SK-N-SH (cell line): ENCODE measurements at regions not wholly inside any gene's neighbourhood (a gene's known extent, or its start where the extent isn't known, plus 50 kb on each side); places are given as distances from the start of the nearest gene placed in this dataset.

ENCODE experiments used
- CTCF ChIA-PET: fragments of 300-600, 350-600 bp; formaldehyde crosslinking; extraction: SDS; loops from one replicate; lab custom pipeline; 2021; lab: Yijun Ruan, JAX
- POLR2A ChIA-PET: fragments of 350-600 bp; sonication (Branson Sonifier 250); formaldehyde crosslinking; extraction: SDS; loops from one replicate; lab custom pipeline; 2020; ENCODE audit warnings: antibody characterized with exemption, inconsistent platforms; lab: Yijun Ruan, JAX
- DNase-seq: peaks from one replicate; pipeline ENCODE4 v3.0.0; 2012
- H2AFZ ChIP-seq: fragments of 200-600 bp; sonication (generic); 2 replicates; pipeline ENCODE4 v1.8.1; 2016; ENCODE audit warnings: antibody characterized with exemption, mild to moderate bottlenecking, low read depth
- H3F3A ChIP-seq: fragments of 200-600 bp; sonication (generic); replicated peaks from 2 replicates; pipeline ENCODE3; 2016; ENCODE audit warnings: antibody characterized with exemption, mild to moderate bottlenecking; ENCODE audit not compliant: insufficient read depth
- H3K27ac ChIP-seq, 2 experiments: fragments of 200-500 bp in 1 of 2; fragments of 200-600 bp in 1 of 2; sonication (Bioruptor generic) in 1 of 2; sonication (generic), shearing (Covaris generic) in 1 of 2; 2 replicates each; pipeline versions ENCODE4 v1.5.1 to v1.6.1; 2014 to 2016; ENCODE audit warnings: low read depth in 2 of 2, inconsistent platforms in 1 of 2, low read length in 1 of 2, mild to moderate bottlenecking in 1 of 2, mixed read lengths in 1 of 2
- H3K27me3 ChIP-seq: fragments of 200-600 bp; sonication (generic), shearing (Covaris generic); 2 replicates; pipeline ENCODE4 v1.6.1; 2016; ENCODE audit warnings: mixed run types; ENCODE audit not compliant: insufficient read depth
- H3K36me3 ChIP-seq, 2 experiments: fragments of 200-500 bp in 1 of 2; fragments of 200-600 bp in 1 of 2; sonication (Bioruptor generic) in 1 of 2; sonication (generic) in 1 of 2; replicated peaks in 1 of 2; 2 replicates each; pipeline versions ENCODE3 to v1.5.1; 2014 to 2016; ENCODE audit warnings: low read length in 1 of 2, mild to moderate bottlenecking in 1 of 2; ENCODE audit not compliant: insufficient read depth in 2 of 2, control insufficient read depth in 1 of 2
- H3K4me1 ChIP-seq, 2 experiments: fragments of 200-500 bp in 1 of 2; fragments of 200-600 bp in 1 of 2; sonication (Bioruptor generic) in 1 of 2; sonication (generic), shearing (Covaris generic) in 1 of 2; 2 replicates each; pipeline versions ENCODE4 v1.5.1 to v1.6.1; 2014 to 2016; ENCODE audit warnings: low read depth in 1 of 2, low read length in 1 of 2, mixed run types in 1 of 2; ENCODE audit not compliant: insufficient read depth in 2 of 2, control insufficient read depth in 1 of 2
- H3K4me2 ChIP-seq: fragments of 200-600 bp; sonication (generic), shearing (Covaris generic); 2 replicates; pipeline ENCODE4 v1.6.1; 2017; ENCODE audit warnings: mixed run types
- H3K4me3 ChIP-seq, 2 experiments: fragments of 200-500 bp in 1 of 2; fragments of 200-600 bp in 1 of 2; sonication (Bioruptor generic) in 1 of 2; sonication (generic), shearing (Covaris generic) in 1 of 2; 2 replicates each; pipeline versions ENCODE4 v1.5.1 to v1.8.1; 2014 to 2016; ENCODE audit warnings: low read depth in 2 of 2, inconsistent platforms in 1 of 2, low read length in 1 of 2, mild to moderate bottlenecking in 1 of 2, mixed read lengths in 1 of 2, moderate library complexity in 1 of 2
- H3K79me2 ChIP-seq: fragments of 200-600 bp; sonication (generic); 2 replicates; pipeline ENCODE4 v1.8.1; 2017; ENCODE audit warnings: mild to moderate bottlenecking; ENCODE audit not compliant: insufficient read depth
- H3K9ac ChIP-seq: fragments of 200-600 bp; sonication (generic); 2 replicates; pipeline ENCODE4 v1.6.1; 2017; ENCODE audit warnings: mixed run types
- H3K9me2 ChIP-seq: fragments of 200-600 bp; sonication (generic); 2 replicates; pipeline ENCODE4 v1.6.1; 2017; ENCODE audit warnings: mixed run types
- H3K9me3 ChIP-seq: fragments of 200-600 bp; sonication (generic); 2 replicates; pipeline ENCODE4 v1.6.1; 2017; ENCODE audit warnings: mixed run types, mild to moderate bottlenecking, moderate library complexity
- H4K20me1 ChIP-seq: fragments of 200-600 bp; sonication (generic); 2 replicates; pipeline ENCODE4 v1.6.1; 2017; ENCODE audit warnings: mild to moderate bottlenecking, mixed run types; ENCODE audit not compliant: insufficient read depth
- CHD2 ChIP-seq: fragments of 150-350 bp; IDR thresholded peaks from 2 replicates; pipeline ENCODE4 v1.6.1; 2018; ENCODE audit warnings: low read length; ENCODE audit not compliant: partially characterized antibody
- ELF1 ChIP-seq: IDR thresholded peaks from 2 replicates; pipeline ENCODE4 v1.4.0; 2012
- EP300 ChIP-seq, 2 experiments: IDR thresholded peaks; 2 replicates each; pipeline versions ENCODE4 v1.4.0 to v1.6.1; 2012; ENCODE audit warnings: borderline replicate concordance in 1 of 2, low read depth in 1 of 2, low read length in 1 of 2
- FOXJ3 ChIP-seq: sonication (generic); formaldehyde crosslinking; IDR thresholded peaks from 2 replicates; pipeline ENCODE4 v1.5.1; 2020; ENCODE audit warnings: mild to moderate bottlenecking, missing genetic modification reagents
- FOXM1 ChIP-seq: IDR thresholded peaks from 2 replicates; pipeline ENCODE4 v1.4.0; 2012; ENCODE audit warnings: low read depth, mild to moderate bottlenecking
- GABPA ChIP-seq: IDR thresholded peaks from 2 replicates; pipeline ENCODE4 v1.4.0; 2012; ENCODE audit warnings: low read depth, mild to moderate bottlenecking
- GATA2 ChIP-seq: sonication (generic); formaldehyde crosslinking; IDR thresholded peaks from 2 replicates; pipeline ENCODE4 v1.5.0; 2020; ENCODE audit warnings: mild to moderate bottlenecking, missing genetic modification reagents
- JUND ChIP-seq: IDR thresholded peaks from 2 replicates; pipeline ENCODE4 v1.4.0; 2012
- MEF2A ChIP-seq: IDR thresholded peaks from 2 replicates; pipeline ENCODE4 v1.4.0; 2012; ENCODE audit warnings: low read depth, borderline replicate concordance
- MXI1 ChIP-seq: IDR thresholded peaks from 2 replicates; pipeline ENCODE4 v1.6.1; 2012; ENCODE audit warnings: mild to moderate bottlenecking, low read depth, low read length, improper control_type of control experiment
- NRF1 ChIP-seq: IDR thresholded peaks from 2 replicates; pipeline ENCODE4 v1.6.1; 2012; ENCODE audit warnings: low read depth, mild to moderate bottlenecking, low read length
- POLR2AphosphoS5 ChIP-seq: IDR thresholded peaks from 2 replicates; pipeline ENCODE4 v1.6.1; 2012; ENCODE audit warnings: low read depth, low read length
- RAD21 ChIP-seq: IDR thresholded peaks from 2 replicates; pipeline ENCODE4 v1.6.1; 2012; ENCODE audit warnings: mild to moderate bottlenecking, low read length
- RCOR1 ChIP-seq: fragments of 150-350 bp; IDR thresholded peaks from 2 replicates; pipeline ENCODE4 v1.6.1; 2017; ENCODE audit warnings: antibody characterized with exemption, low read length
- RFX5 ChIP-seq: IDR thresholded peaks from 2 replicates; pipeline ENCODE4 v1.6.1; 2012; ENCODE audit warnings: mild to moderate bottlenecking, improper control_type of control experiment, low read length
- TEAD4 ChIP-seq: IDR thresholded peaks from 2 replicates; pipeline ENCODE4 v1.4.0; 2012; ENCODE audit warnings: mild to moderate bottlenecking, borderline replicate concordance; ENCODE audit not compliant: insufficient read depth
- WGBS: methylation state at CpG from one replicate; pipeline ENCODE4 v1.1.6; 2017; ENCODE audit warnings: low lambda C conversion rate; 5-methylcytosine and 5-hydroxymethylcytosine counted together
- TF ChIP-seq, protein P1 (sequence below): IDR thresholded peaks from 2 replicates; pipeline ENCODE4 v1.4.0; 2012; ENCODE audit warnings: low read depth
- TF ChIP-seq, protein P2 (sequence below): fragments of 150-350 bp; IDR thresholded peaks from 2 replicates; pipeline ENCODE4 v1.6.1; 2016; ENCODE audit warnings: mild to moderate bottlenecking, low read depth, low read length
- TF ChIP-seq, protein P3 (sequence below): fragments of 150-350 bp; IDR thresholded peaks from 2 replicates; pipeline ENCODE4 v1.6.1; 2017; ENCODE audit warnings: antibody characterized with exemption, low read length, low read depth, borderline replicate concordance
- TF ChIP-seq, protein P4 (sequence below): fragments of 200-600 bp; sonication (generic); IDR thresholded peaks from 2 replicates; pipeline ENCODE4 v1.6.1; 2017; ENCODE audit warnings: antibody characterized with exemption, mild to moderate bottlenecking, moderate library complexity

DNA sequence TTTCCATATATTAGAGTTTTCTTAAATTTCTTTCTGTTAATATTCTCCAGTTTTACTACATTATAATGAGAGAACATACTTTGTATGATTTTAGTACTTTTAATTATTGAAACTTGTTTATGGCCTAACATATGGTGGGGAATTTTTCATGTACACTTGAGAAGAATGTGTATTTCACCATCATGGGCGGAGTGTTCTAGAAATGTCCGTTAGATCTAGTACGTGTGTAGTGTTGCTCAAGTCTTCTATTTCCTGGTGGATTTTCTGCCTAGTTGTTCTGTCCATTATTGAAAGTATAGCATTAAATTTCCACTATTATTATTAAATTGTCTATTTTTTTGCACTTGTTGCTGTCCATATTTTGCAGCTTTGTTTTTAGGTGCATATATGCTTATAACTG is 64.0 kb upstream of the RGS21 start:
- no peak overlapping the region for H3K4me3 ChIP-seq
- no peaks in the 10 kb centered on the region for H3K27me3 ChIP-seq
- H3K36me3 ChIP-seq = no peaks in the 10 kb centered on the region
- H3K9me2 ChIP-seq = no peaks in the 10 kb centered on the region
- 67% methylated on average over 3 of the region's 3 CpGs for WGBS
- no peaks in the 10 kb centered on the region for H3K79me2 ChIP-seq
- H2AFZ ChIP-seq = no peak overlapping the region
- H4K20me1 ChIP-seq = no peaks in the 10 kb centered on the region
- TF ChIP-seq RCOR1 (no peak), CHD2 (no peak), GABPA (no peak), POLR2AphosphoS5 (no peak), RFX5 (no peak), ELF1 (no peak), MEF2A (no peak)
- no peak overlapping the region for H3K4me2 ChIP-seq
- no peaks in the 10 kb centered on the region for H3K9me3 ChIP-seq
- no peak overlapping the region for H3K27ac ChIP-seq
- ChIA-PET POLR2A (no interaction called here), CTCF (no interaction called here)
- H3F3A ChIP-seq = no peaks in the 10 kb centered on the region
- no peaks in the 10 kb centered on the region for H3K4me1 ChIP-seq
- DNase-seq = no peak
- no peak overlapping the region for H3K9ac ChIP-seq

DNA sequence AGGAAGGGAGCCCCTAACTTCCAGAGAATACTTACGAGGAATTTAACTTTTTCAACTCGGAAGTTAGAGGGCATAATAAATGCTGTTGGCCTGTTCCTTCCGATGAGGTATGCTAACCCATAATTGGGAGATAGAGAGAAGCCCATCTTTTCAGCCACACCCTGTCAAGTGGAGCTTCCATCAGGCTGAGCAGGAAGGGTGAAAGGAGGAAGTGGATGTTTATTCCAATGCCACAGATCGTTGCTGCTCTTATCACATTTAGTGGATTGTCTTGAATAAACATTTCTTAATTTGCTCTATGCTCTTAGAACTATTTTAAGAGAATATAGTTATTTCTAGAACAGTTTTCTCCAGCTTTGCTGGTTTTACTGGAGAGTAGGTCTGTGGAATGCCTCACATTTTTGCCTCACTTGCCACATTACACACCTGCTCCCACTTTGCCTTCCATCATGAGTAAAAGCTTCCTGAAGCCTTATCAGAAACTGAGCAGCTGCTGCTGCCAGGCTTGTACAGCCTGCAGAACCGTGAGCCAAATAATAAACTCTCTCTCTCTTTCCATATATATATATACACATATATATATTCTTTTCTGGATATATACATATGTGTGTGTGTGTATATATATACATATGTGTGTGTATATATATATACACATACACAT is 60.0 kb upstream of the RGS21 start:
- H3F3A ChIP-seq = no peaks in the 10 kb centered on the region
- no peak overlapping the region for H3K27ac ChIP-seq
- no peaks in the 10 kb centered on the region for H3K9me2 ChIP-seq
- H3K4me2 ChIP-seq = no peak overlapping the region
- TF ChIP-seq RFX5 (no peak), FOXJ3 (CRISPR knock-in tag) (no peak), JUND (no peak), RAD21 (no peak), ELF1 (no peak), NRF1 (no peak), GATA2 (CRISPR knock-in tag) (no peak), EP300 (IDR thresholded peaks at IDR 0.05; ENCODE audit: borderline replicate concordance in 1 of 2, low read depth in 1 of 2, low read length in 1 of 2) (no peak), POLR2AphosphoS5 (no peak), MEF2A (no peak), RCOR1 (no peak), MXI1 (no peak), TEAD4 (no peak), FOXM1 (no peak)
- TF ChIP-seq, protein P1, sequence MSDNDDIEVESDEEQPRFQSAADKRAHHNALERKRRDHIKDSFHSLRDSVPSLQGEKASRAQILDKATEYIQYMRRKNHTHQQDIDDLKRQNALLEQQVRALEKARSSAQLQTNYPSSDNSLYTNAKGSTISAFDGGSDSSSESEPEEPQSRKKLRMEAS = no peak
- TF ChIP-seq, protein P2, sequence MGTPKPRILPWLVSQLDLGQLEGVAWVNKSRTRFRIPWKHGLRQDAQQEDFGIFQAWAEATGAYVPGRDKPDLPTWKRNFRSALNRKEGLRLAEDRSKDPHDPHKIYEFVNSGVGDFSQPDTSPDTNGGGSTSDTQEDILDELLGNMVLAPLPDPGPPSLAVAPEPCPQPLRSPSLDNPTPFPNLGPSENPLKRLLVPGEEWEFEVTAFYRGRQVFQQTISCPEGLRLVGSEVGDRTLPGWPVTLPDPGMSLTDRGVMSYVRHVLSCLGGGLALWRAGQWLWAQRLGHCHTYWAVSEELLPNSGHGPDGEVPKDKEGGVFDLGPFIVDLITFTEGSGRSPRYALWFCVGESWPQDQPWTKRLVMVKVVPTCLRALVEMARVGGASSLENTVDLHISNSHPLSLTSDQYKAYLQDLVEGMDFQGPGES = no peak
- TF ChIP-seq, protein P3, sequence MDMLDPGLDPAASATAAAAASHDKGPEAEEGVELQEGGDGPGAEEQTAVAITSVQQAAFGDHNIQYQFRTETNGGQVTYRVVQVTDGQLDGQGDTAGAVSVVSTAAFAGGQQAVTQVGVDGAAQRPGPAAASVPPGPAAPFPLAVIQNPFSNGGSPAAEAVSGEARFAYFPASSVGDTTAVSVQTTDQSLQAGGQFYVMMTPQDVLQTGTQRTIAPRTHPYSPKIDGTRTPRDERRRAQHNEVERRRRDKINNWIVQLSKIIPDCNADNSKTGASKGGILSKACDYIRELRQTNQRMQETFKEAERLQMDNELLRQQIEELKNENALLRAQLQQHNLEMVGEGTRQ = no peak
- TF ChIP-seq, protein P4, sequence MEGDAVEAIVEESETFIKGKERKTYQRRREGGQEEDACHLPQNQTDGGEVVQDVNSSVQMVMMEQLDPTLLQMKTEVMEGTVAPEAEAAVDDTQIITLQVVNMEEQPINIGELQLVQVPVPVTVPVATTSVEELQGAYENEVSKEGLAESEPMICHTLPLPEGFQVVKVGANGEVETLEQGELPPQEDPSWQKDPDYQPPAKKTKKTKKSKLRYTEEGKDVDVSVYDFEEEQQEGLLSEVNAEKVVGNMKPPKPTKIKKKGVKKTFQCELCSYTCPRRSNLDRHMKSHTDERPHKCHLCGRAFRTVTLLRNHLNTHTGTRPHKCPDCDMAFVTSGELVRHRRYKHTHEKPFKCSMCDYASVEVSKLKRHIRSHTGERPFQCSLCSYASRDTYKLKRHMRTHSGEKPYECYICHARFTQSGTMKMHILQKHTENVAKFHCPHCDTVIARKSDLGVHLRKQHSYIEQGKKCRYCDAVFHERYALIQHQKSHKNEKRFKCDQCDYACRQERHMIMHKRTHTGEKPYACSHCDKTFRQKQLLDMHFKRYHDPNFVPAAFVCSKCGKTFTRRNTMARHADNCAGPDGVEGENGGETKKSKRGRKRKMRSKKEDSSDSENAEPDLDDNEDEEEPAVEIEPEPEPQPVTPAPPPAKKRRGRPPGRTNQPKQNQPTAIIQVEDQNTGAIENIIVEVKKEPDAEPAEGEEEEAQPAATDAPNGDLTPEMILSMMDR = no peak
- TF ChIP-seq, all 33 proteins: peak for 0
- H3K4me3 ChIP-seq = no peak overlapping the region
- WGBS = 8% methylated on average over 5 of the region's 5 CpGs
- no peak overlapping the region for H3K9ac ChIP-seq
- CTCF ChIA-PET = no interaction called here
- no peaks in the 10 kb centered on the region for H3K27me3 ChIP-seq
- H3K79me2 ChIP-seq = no peaks in the 10 kb centered on the region
- no peak for DNase-seq
- POLR2A ChIA-PET = no interaction called here
- H3K9me3 ChIP-seq = no peaks in the 10 kb centered on the region
- no peak overlapping the region for H2AFZ ChIP-seq
- H3K4me1 ChIP-seq = no peaks in the 10 kb centered on the region
- no peaks in the 10 kb centered on the region for H3K36me3 ChIP-seq
- H4K20me1 ChIP-seq = no peaks in the 10 kb centered on the region
